ENCODE measurements at regions not wholly inside any gene's neighbourhood (a gene's known extent, or its start where the extent isn't known, plus 50 kb on each side); places are given as distances from the start of the nearest gene placed in this dataset.

- Histone ChIP-seq H3K9me3 (no peaks in the 10 kb centered on the region), H3K4me3 (ENCODE audit: low read depth, low read length) (no peak overlapping the region), H3K27me3 (peaks cover 3% of the 10 kb centered on the region; the same call in 1 of the 2 replicates), H3K36me3 (no peaks in the 10 kb centered on the region), H3K4me1 (no peaks in the 10 kb centered on the region)
- DNase-seq: no peak
- TF ChIP-seq CTCF (IDR thresholded peaks at IDR 0.05; ENCODE audit: low read depth, low read length): no peak
Observed at GRCh38 chr2:199163613-199164458, 293.9 kb downstream of the SATB2 start.

GRCh38 chr2:199160677-199161465 lies 296.9 kb downstream of the SATB2 start:
- no peak overlapping the region for H3K4me3 ChIP-seq (ENCODE audit: low read depth, low read length)
- no peak for TF ChIP-seq CTCF (IDR thresholded peaks at IDR 0.05; ENCODE audit: low read depth, low read length)
- H3K36me3 ChIP-seq: no peaks in the 10 kb centered on the region
- H3K27me3 ChIP-seq: peaks cover 3% of the 10 kb centered on the region; the same call in 1 of the 2 replicates
- H3K9me3 ChIP-seq: no peaks in the 10 kb centered on the region
- no peak for DNase-seq
- no peaks in the 10 kb centered on the region for H3K4me1 ChIP-seq

- no peak for DNase-seq
- Histone ChIP-seq H3K4me3 (ENCODE audit: low read depth, low read length) (no peak overlapping the region), H3K4me1 (no peaks in the 10 kb centered on the region), H3K27me3 (peaks cover under 1% of the 10 kb centered on the region; the same call in 1 of the 2 replicates), H3K9me3 (no peaks in the 10 kb centered on the region), H3K36me3 (no peaks in the 10 kb centered on the region)
- TF ChIP-seq CTCF (IDR thresholded peaks at IDR 0.05; ENCODE audit: low read depth, low read length): no peak
Observed at GRCh38 chr2:199160081-199160480, 297.7 kb downstream of the SATB2 start.

- no peaks in the 10 kb centered on the region for H3K9me3 ChIP-seq
- no peak overlapping the region for H3K4me3 ChIP-seq (ENCODE audit: low read depth, low read length)
- no peak for TF ChIP-seq CTCF (IDR thresholded peaks at IDR 0.05; ENCODE audit: low read depth, low read length)
- H3K4me1 ChIP-seq: no peaks in the 10 kb centered on the region
- DNase-seq: no peak
- H3K27me3 ChIP-seq: no peaks in the 10 kb centered on the region; the same call in 1 of the 2 replicates
- no peaks in the 10 kb centered on the region for H3K36me3 ChIP-seq
Observed at GRCh38 chr2:199148076-199148845, 309.5 kb downstream of the SATB2 start.

- no peak for DNase-seq
- no peaks in the 10 kb centered on the region for H3K9me3 ChIP-seq
- H3K36me3 ChIP-seq: no peaks in the 10 kb centered on the region
- H3K27me3 ChIP-seq: no peaks in the 10 kb centered on the region; the same call in 1 of the 2 replicates
- no peak for TF ChIP-seq CTCF (IDR thresholded peaks at IDR 0.05; ENCODE audit: low read depth, low read length)
- no peaks in the 10 kb centered on the region for H3K4me1 ChIP-seq
- H3K4me3 ChIP-seq (ENCODE audit: low read depth, low read length): no peak overlapping the region
Observed at GRCh38 chr2:199147216-199147615, 310.5 kb downstream of the SATB2 start.

Data from BE2C (cell line).